ENCODE measurements at regions not wholly inside any gene's neighbourhood (a gene's known extent, or its start where the extent isn't known, plus 50 kb on each side); places are given as distances from the start of the nearest gene placed in this dataset.
"Not testable (repeated sequence)": the region's sequence is repeated elsewhere in the genome, so short reads cannot be mapped to it uniquely, and the experiment has no call there.

- POLR2A ChIA-PET: no interaction called here
- peaks cover 14% of the 10 kb centered on the region for H3K9me3 Mint-ChIP-seq
- DNase-seq (no peak), ATAC-seq (no peak)
- H3K4me1 Mint-ChIP-seq (ENCODE audit: low read depth): no peaks in the 10 kb centered on the region
- no peak for TF ChIP-seq CTCF (IDR thresholded peaks at IDR 0.05)
- intact Hi-C loops (cut with micrococcal nuclease): no loop called here
- H3K4me3 Mint-ChIP-seq: no peak overlapping the region
- CTCF ChIA-PET: no interaction called here
- H3K27me3 Mint-ChIP-seq: no peaks in the 10 kb centered on the region
- no peak overlapping the region for H3K27ac Mint-ChIP-seq
- no peaks in the 10 kb centered on the region for H3K36me3 Mint-ChIP-seq (ENCODE audit: low read depth)
Observed at GRCh38 chr10:126758867-126759266, 88.4 kb upstream of the C10orf90 start.

- ATAC-seq (no peak), DNase-seq (no peak)
- no peaks in the 10 kb centered on the region for H3K27me3 Mint-ChIP-seq
- no peak overlapping the region for H3K4me3 Mint-ChIP-seq
- H3K9me3 Mint-ChIP-seq: peaks cover 18% of the 10 kb centered on the region
- no peaks in the 10 kb centered on the region for H3K4me1 Mint-ChIP-seq (ENCODE audit: low read depth)
- no peak for TF ChIP-seq CTCF (IDR thresholded peaks at IDR 0.05)
- H3K27ac Mint-ChIP-seq: no peak overlapping the region
- CTCF ChIA-PET: no interaction called here
- POLR2A ChIA-PET: no interaction called here
- H3K36me3 Mint-ChIP-seq (ENCODE audit: low read depth): no peaks in the 10 kb centered on the region
- intact Hi-C loops (cut with micrococcal nuclease): no loop called here
Observed at GRCh38 chr10:126759531-126759930, 89.0 kb upstream of the C10orf90 start.

GRCh38 chr10:126766646-126767045 lies 96.2 kb upstream of the C10orf90 start:
- DNase-seq, H3K27me3 Mint-ChIP-seq, CTCF ChIA-PET: not testable (repeated sequence)

GRCh38 chr10:126770809-126771208 lies 100.3 kb upstream of the C10orf90 start:
- H3K4me3 Mint-ChIP-seq: no peak overlapping the region
- H3K9me3 Mint-ChIP-seq: peaks cover 2% of the 10 kb centered on the region
- ATAC-seq (no peak), DNase-seq (no peak)
- H3K27ac Mint-ChIP-seq: no peak overlapping the region
- ChIA-PET CTCF (no interaction called here), POLR2A (no interaction called here)
- intact Hi-C loops (cut with micrococcal nuclease): no loop called here
- H3K4me1 Mint-ChIP-seq (ENCODE audit: low read depth): no peaks in the 10 kb centered on the region
- no peak for TF ChIP-seq CTCF (IDR thresholded peaks at IDR 0.05)
- no peaks in the 10 kb centered on the region for H3K36me3 Mint-ChIP-seq (ENCODE audit: low read depth)
- H3K27me3 Mint-ChIP-seq: no peaks in the 10 kb centered on the region

More at GRCh38 chr10:126766646-126767045, 96.2 kb upstream of the C10orf90 start:
- H3K36me3 Mint-ChIP-seq (ENCODE audit: low read depth); H3K27ac Mint-ChIP-seq; ATAC-seq; H3K4me3 Mint-ChIP-seq; POLR2A ChIA-PET; intact Hi-C loops (cut with micrococcal nuclease); H3K4me1 Mint-ChIP-seq (ENCODE audit: low read depth): not testable (repeated sequence)
- peaks cover 14% of the 10 kb centered on the region for H3K9me3 Mint-ChIP-seq

- ChIA-PET CTCF (no interaction called here), POLR2A (no interaction called here)
- Mint-ChIP-seq H3K27me3 (no peaks in the 10 kb centered on the region), H3K4me3 (no peak overlapping the region), H3K4me1 (ENCODE audit: low read depth) (no peaks in the 10 kb centered on the region), H3K27ac (no peak overlapping the region), H3K36me3 (ENCODE audit: low read depth) (no peaks in the 10 kb centered on the region), H3K9me3 (peaks cover 2% of the 10 kb centered on the region)
- ATAC-seq (no peak), DNase-seq (no peak)
- intact Hi-C loops (cut with micrococcal nuclease): no loop called here
- no peak for TF ChIP-seq CTCF (IDR thresholded peaks at IDR 0.05)
Observed at GRCh38 chr10:126776168-126776567, 105.7 kb upstream of the C10orf90 start.

- Mint-ChIP-seq H3K9me3 (peaks cover 2% of the 10 kb centered on the region), H3K27me3 (no peaks in the 10 kb centered on the region), H3K36me3 (ENCODE audit: low read depth) (no peaks in the 10 kb centered on the region), H3K4me1 (ENCODE audit: low read depth) (no peaks in the 10 kb centered on the region), H3K4me3 (no peak overlapping the region), H3K27ac (no peak overlapping the region)
- ATAC-seq (no peak), DNase-seq (no peak)
- ChIA-PET POLR2A (no interaction called here), CTCF (no interaction called here)
- no peak for TF ChIP-seq CTCF (IDR thresholded peaks at IDR 0.05)
- intact Hi-C loops (cut with micrococcal nuclease): no loop called here
Observed at GRCh38 chr10:126777714-126778113, 107.2 kb upstream of the C10orf90 start.

Data from activated CD8-positive, alpha-beta T cell treated with anti-CD3 and anti-CD28 coated beads for 36 hours (primary cell).